ENCODE measurements at regions not wholly inside any gene's neighbourhood (a gene's known extent, or its start where the extent isn't known, plus 50 kb on each side); places are given as distances from the start of the nearest gene placed in this dataset.

GRCh38 chr3:168984872-168985271 is 678.6 kb downstream of the MECOM start:
- Histone ChIP-seq H3F3A (ENCODE audit: insufficient read depth) (no peaks in the 10 kb centered on the region), H2AFZ (ENCODE audit: low read depth, low read length, severe bottlenecking) (no peak overlapping the region), H3K79me2 (ENCODE audit: insufficient read depth, low read length) (no peaks in the 10 kb centered on the region), H3K4me3 (ENCODE audit: insufficient read depth, low read length, poor library complexity, severe bottlenecking) (no peak overlapping the region), H3K9me2 (replicated peaks; ENCODE audit: insufficient read depth, low read length) (0 out of 2 replicates have a peak, but pooled peaks cover 4% of the 10 kb centered on the region), H3K9ac (ENCODE audit: low read length) (no peak overlapping the region), H3K9me3 (ENCODE audit: insufficient read depth, low read length) (no peaks in the 10 kb centered on the region), H3K27me3 (ENCODE audit: low read length) (no peaks in the 10 kb centered on the region), H3K36me3 (ENCODE audit: low read length) (no peaks in the 10 kb centered on the region), H3K4me2 (ENCODE audit: low read depth, low read length, poor library complexity, severe bottlenecking) (no peak overlapping the region), H4K20me1 (ENCODE audit: low read depth, low read length) (no peaks in the 10 kb centered on the region), H3K27ac (ENCODE audit: low read depth, low read length) (no peak overlapping the region)
- no peak for TF ChIP-seq EZH2phosphoT487 (conservative IDR thresholded peaks at IDR 0.05; ENCODE audit: low read length)
- TF ChIP-seq, protein P1, sequence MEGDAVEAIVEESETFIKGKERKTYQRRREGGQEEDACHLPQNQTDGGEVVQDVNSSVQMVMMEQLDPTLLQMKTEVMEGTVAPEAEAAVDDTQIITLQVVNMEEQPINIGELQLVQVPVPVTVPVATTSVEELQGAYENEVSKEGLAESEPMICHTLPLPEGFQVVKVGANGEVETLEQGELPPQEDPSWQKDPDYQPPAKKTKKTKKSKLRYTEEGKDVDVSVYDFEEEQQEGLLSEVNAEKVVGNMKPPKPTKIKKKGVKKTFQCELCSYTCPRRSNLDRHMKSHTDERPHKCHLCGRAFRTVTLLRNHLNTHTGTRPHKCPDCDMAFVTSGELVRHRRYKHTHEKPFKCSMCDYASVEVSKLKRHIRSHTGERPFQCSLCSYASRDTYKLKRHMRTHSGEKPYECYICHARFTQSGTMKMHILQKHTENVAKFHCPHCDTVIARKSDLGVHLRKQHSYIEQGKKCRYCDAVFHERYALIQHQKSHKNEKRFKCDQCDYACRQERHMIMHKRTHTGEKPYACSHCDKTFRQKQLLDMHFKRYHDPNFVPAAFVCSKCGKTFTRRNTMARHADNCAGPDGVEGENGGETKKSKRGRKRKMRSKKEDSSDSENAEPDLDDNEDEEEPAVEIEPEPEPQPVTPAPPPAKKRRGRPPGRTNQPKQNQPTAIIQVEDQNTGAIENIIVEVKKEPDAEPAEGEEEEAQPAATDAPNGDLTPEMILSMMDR (IDR thresholded peaks at IDR 0.05; ENCODE audit: insufficient read depth, low read length, poor library complexity, severe bottlenecking) = no peak

DNA sequence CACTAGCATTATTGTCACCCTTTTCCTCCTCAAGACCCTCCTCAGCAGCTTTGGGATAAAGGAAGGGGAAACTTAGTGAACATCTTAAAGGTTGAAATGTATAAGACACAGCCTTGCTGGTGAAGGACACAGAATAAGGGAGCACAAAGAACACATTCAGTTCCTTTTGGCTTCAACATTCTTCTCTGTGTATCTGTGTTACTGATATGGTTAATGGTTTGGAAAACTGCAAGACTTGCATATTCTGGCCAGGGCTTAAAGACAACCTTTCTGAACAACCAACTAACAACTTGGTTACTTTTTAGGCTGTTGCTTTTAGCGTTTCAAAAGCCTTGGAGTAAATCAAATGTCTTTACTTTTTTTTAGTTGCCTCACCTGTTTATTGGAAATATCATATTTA is 680.5 kb downstream of the MECOM start:
- H3K4me2 ChIP-seq (ENCODE audit: low read depth, low read length, poor library complexity, severe bottlenecking) = no peak overlapping the region
- H3K79me2 ChIP-seq (ENCODE audit: insufficient read depth, low read length) = no peaks in the 10 kb centered on the region
- no peak overlapping the region for H2AFZ ChIP-seq (ENCODE audit: low read depth, low read length, severe bottlenecking)
- H3K36me3 ChIP-seq (ENCODE audit: low read length) = no peaks in the 10 kb centered on the region
- no peaks in the 10 kb centered on the region for H3K9me3 ChIP-seq (ENCODE audit: insufficient read depth, low read length)
- H3K27ac ChIP-seq (ENCODE audit: low read depth, low read length) = no peak overlapping the region
- H4K20me1 ChIP-seq (ENCODE audit: low read depth, low read length) = no peaks in the 10 kb centered on the region
- no peak overlapping the region for H3K4me3 ChIP-seq (ENCODE audit: insufficient read depth, low read length, poor library complexity, severe bottlenecking)
- TF ChIP-seq, protein P1 (IDR thresholded peaks at IDR 0.05; ENCODE audit: insufficient read depth, low read length, poor library complexity, severe bottlenecking) = no peak
- TF ChIP-seq EZH2phosphoT487 (conservative IDR thresholded peaks at IDR 0.05; ENCODE audit: low read length) = no peak
- no peaks in the 10 kb centered on the region for H3F3A ChIP-seq (ENCODE audit: insufficient read depth)
- H3K9ac ChIP-seq (ENCODE audit: low read length) = no peak overlapping the region
- 0 out of 2 replicates have a peak, but pooled peaks cover 4% of the 10 kb centered on the region for H3K9me2 ChIP-seq (replicated peaks; ENCODE audit: insufficient read depth, low read length)
- H3K27me3 ChIP-seq (ENCODE audit: low read length) = no peaks in the 10 kb centered on the region

GRCh38 chr3:168981396-168981795 is 682.1 kb downstream of the MECOM start:
- no peaks in the 10 kb centered on the region for H4K20me1 ChIP-seq (ENCODE audit: low read depth, low read length)
- H3K4me3 ChIP-seq (ENCODE audit: insufficient read depth, low read length, poor library complexity, severe bottlenecking) = no peak overlapping the region
- H3K9ac ChIP-seq (ENCODE audit: low read length) = no peak overlapping the region
- H2AFZ ChIP-seq (ENCODE audit: low read depth, low read length, severe bottlenecking) = no peak overlapping the region
- no peaks in the 10 kb centered on the region for H3K27me3 ChIP-seq (ENCODE audit: low read length)
- H3K4me2 ChIP-seq (ENCODE audit: low read depth, low read length, poor library complexity, severe bottlenecking) = no peak overlapping the region
- no peak overlapping the region for H3K27ac ChIP-seq (ENCODE audit: low read depth, low read length)
- TF ChIP-seq, protein P1 (IDR thresholded peaks at IDR 0.05; ENCODE audit: insufficient read depth, low read length, poor library complexity, severe bottlenecking) = no peak
- TF ChIP-seq EZH2phosphoT487 (conservative IDR thresholded peaks at IDR 0.05; ENCODE audit: low read length) = no peak
- H3K9me2 ChIP-seq (replicated peaks; ENCODE audit: insufficient read depth, low read length) = no peaks in the 10 kb centered on the region
- no peaks in the 10 kb centered on the region for H3K79me2 ChIP-seq (ENCODE audit: insufficient read depth, low read length)
- no peaks in the 10 kb centered on the region for H3K9me3 ChIP-seq (ENCODE audit: insufficient read depth, low read length)
- H3K36me3 ChIP-seq (ENCODE audit: low read length) = no peaks in the 10 kb centered on the region
- H3F3A ChIP-seq (ENCODE audit: insufficient read depth) = no peaks in the 10 kb centered on the region
